ENCODE measurements at regions not wholly inside any gene's neighbourhood (a gene's known extent, or its start where the extent isn't known, plus 50 kb on each side); places are given as distances from the start of the nearest gene placed in this dataset.

DNA sequence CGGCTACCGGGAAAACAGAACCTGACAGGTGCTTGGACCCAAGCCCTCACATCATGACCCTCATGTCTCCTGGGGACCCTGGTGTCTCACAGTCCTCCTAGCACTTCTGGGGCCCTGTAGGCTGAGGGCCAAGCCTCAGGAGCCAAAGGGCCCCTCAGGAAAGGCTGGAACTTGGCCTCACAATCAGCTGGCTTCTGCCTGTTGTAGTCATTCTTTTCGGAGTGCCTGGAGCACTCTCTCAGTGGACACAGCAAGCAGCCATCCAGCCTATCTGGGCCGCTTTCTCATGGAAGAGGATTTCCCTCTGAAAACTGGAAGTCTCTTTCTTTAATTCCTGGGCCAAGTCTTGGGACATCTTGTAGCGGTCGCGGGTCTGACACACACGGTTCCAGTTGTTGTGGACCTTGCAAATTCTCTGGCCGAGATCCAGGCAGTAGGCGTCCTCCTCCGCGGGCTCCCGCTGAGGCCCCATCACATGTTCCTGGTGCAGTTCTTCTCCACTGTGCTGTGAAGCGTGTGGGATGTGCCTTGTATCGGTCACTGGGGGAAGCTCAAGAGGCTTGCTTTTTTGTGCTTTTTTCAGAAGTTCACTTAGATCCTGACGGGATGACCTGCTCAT, 169.3 kb downstream of the EMP1 start:
- H3K4me3 ChIP-seq (ENCODE audit: low read depth, low read length) = no peak overlapping the region
- no peak for TF ChIP-seq CTCF (IDR thresholded peaks at IDR 0.05; ENCODE audit: insufficient read depth, low read depth, low read length)
- no peak for DNase-seq (ENCODE audit: low read depth)

- TF ChIP-seq CTCF (IDR thresholded peaks at IDR 0.05; ENCODE audit: insufficient read depth, low read depth, low read length) = peak; percentile 97
- peak; percentile 50 for DNase-seq (ENCODE audit: low read depth)
- no peak overlapping the region for H3K4me3 ChIP-seq (ENCODE audit: low read depth, low read length)
Measured at GRCh38 chr12:13362260-13362841, 165.8 kb downstream of the EMP1 start.

GRCh38 chr12:13359636-13360035, 163.1 kb downstream of the EMP1 start:
- no peak for DNase-seq (ENCODE audit: low read depth)
- H3K4me3 ChIP-seq (ENCODE audit: low read depth, low read length) = no peak overlapping the region
- no peak for TF ChIP-seq CTCF (IDR thresholded peaks at IDR 0.05; ENCODE audit: insufficient read depth, low read depth, low read length)

- no peak for DNase-seq (ENCODE audit: low read depth)
- TF ChIP-seq CTCF (IDR thresholded peaks at IDR 0.05; ENCODE audit: insufficient read depth, low read depth, low read length) = no peak
- H3K4me3 ChIP-seq (ENCODE audit: low read depth, low read length) = no peak overlapping the region
Measured at GRCh38 chr12:13358391-13358905, 161.9 kb downstream of the EMP1 start.

GRCh38 chr12:13350946-13351345, 154.4 kb downstream of the EMP1 start:
- no peak overlapping the region for H3K4me3 ChIP-seq (ENCODE audit: low read depth, low read length)
- DNase-seq (ENCODE audit: low read depth) = no peak
- TF ChIP-seq CTCF (IDR thresholded peaks at IDR 0.05; ENCODE audit: insufficient read depth, low read depth, low read length) = no peak

DNA sequence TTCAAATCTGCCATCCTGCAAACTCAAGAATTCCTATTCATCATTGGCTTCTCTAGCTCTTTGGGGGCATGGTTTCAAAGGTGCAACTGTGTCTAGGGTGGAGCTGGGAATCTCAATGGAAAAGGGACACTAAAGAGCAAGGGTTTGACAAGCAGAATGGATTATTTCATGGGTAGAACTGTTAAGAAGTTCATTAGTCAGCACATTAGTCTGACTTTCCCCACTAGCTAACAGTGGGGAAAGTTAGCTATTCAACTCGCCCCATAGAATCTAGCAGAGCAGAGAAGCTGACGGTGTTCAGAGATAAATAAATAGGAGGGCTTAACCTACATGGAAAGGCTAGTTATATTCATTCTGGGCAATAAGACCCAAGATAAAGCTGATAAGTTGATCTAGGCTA, 153.9 kb downstream of the EMP1 start:
- DNase-seq (ENCODE audit: low read depth) = no peak
- no peak for TF ChIP-seq CTCF (IDR thresholded peaks at IDR 0.05; ENCODE audit: insufficient read depth, low read depth, low read length)
- no peak overlapping the region for H3K4me3 ChIP-seq (ENCODE audit: low read depth, low read length)
